ENCODE measurements at regions not wholly inside any gene's neighbourhood (a gene's known extent, or its start where the extent isn't known, plus 50 kb on each side); places are given as distances from the start of the nearest gene placed in this dataset.

DNA sequence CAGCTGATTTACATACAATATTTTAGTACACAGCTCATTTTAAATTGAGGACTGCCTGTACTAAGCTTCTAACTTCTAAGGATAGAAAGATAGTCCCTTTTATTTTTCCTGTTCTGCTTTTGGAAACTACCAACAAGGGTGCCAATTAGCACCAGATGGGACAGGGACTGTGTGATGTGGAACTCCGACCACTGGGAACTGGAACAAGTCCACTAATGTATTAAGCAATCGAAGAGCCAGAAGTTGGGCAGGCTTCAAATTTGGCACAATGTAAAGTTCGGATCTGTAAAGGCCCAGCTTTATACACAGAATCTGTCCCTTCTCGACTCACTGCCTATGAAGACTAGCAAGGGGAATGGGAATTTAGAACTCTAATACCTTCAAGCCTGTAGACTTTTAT lies 149.3 kb downstream of the ZC3H11B start:
- Mint-ChIP-seq H3K4me1 (ENCODE audit: low read depth) (peaks cover 8% of the 10 kb centered on the region), H3K9me3 (ENCODE audit: low read depth) (no peaks in the 10 kb centered on the region), H3K27ac (ENCODE audit: unreplicated experiment) (no peak overlapping the region), H3K27me3 (ENCODE audit: low read depth) (no peaks in the 10 kb centered on the region), H3K4me3 (ENCODE audit: unreplicated experiment) (no peak overlapping the region), H3K36me3 (ENCODE audit: low read depth) (no peaks in the 10 kb centered on the region)
- DNase-seq (ENCODE audit: low spot score): no peak
- TF ChIP-seq, protein P1, sequence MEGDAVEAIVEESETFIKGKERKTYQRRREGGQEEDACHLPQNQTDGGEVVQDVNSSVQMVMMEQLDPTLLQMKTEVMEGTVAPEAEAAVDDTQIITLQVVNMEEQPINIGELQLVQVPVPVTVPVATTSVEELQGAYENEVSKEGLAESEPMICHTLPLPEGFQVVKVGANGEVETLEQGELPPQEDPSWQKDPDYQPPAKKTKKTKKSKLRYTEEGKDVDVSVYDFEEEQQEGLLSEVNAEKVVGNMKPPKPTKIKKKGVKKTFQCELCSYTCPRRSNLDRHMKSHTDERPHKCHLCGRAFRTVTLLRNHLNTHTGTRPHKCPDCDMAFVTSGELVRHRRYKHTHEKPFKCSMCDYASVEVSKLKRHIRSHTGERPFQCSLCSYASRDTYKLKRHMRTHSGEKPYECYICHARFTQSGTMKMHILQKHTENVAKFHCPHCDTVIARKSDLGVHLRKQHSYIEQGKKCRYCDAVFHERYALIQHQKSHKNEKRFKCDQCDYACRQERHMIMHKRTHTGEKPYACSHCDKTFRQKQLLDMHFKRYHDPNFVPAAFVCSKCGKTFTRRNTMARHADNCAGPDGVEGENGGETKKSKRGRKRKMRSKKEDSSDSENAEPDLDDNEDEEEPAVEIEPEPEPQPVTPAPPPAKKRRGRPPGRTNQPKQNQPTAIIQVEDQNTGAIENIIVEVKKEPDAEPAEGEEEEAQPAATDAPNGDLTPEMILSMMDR (IDR thresholded peaks at IDR 0.05): no peak

DNA sequence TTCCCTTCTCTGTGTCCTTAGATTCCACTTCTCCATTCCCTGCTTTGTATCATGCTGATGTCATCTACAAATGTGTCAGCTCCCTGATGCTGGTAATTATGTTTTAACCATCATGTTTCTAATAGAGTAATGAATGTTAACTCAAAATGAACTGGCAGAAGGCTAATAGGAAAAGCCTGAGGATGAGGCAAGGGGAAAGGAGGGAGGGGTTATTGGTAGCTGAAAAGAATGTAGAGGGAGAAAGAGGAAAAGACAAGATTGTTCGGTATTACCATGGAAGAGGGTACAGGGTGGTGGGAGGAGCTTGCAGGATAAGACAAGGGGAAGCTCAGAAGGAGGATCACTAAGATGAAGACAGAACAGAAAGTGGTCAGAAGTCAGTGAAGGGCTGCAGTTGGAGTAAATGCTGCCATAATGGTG lies 150.9 kb downstream of the ZC3H11B start:
- TF ChIP-seq, protein P1 (IDR thresholded peaks at IDR 0.05): no peak
- peaks cover 8% of the 10 kb centered on the region for H3K4me1 Mint-ChIP-seq (ENCODE audit: low read depth)
- no peak overlapping the region for H3K27ac Mint-ChIP-seq (ENCODE audit: unreplicated experiment)
- no peaks in the 10 kb centered on the region for H3K27me3 Mint-ChIP-seq (ENCODE audit: low read depth)
- H3K9me3 Mint-ChIP-seq (ENCODE audit: low read depth): no peaks in the 10 kb centered on the region
- no peak overlapping the region for H3K4me3 Mint-ChIP-seq (ENCODE audit: unreplicated experiment)
- no peak for DNase-seq (ENCODE audit: low spot score)
- no peaks in the 10 kb centered on the region for H3K36me3 Mint-ChIP-seq (ENCODE audit: low read depth)

DNA sequence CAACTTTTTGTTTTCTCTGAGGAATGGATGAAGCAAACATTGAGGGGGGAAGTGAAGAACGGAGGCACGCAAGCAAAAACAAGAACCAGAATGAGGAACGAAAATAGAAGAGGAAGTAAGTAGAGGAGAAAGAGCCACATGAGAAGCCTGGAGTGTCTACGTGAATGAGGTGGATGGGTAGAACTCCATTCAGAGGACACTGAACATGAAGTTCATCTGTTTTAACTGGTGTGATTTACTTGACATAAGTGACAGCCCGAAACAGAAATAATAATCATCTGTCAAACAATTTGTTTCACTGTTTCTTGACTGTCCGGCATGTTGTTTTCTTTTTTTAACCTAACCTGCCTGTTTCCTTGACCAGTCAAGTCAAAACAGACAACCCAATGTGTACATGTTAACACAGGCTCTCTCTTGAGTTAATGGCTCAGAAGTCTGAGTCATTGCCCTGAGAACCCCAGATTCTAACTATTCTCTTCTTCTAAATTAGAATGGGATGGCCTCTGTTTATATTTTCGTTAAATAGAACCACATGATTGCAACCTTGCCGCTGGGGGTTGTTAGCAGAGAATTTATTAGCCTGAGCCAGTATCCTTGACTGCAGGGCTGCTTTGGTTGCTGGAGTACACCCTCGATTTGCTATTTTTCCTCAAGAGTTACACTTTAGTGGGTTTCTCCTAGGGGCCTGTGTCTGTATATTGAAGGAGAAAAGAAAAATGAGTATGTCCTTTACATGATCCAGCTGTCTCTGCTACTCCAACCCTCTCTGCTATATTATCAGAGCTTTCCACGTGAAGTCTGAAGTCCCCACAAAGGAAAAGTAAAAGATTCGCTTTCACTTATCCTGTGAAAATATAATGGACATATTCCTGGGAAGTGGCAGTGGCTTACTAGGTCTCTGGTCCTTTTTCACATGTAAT lies 151.7 kb downstream of the ZC3H11B start:
- H3K4me1 Mint-ChIP-seq (ENCODE audit: low read depth): peaks cover 8% of the 10 kb centered on the region
- H3K4me3 Mint-ChIP-seq (ENCODE audit: unreplicated experiment): no peak overlapping the region
- no peaks in the 10 kb centered on the region for H3K9me3 Mint-ChIP-seq (ENCODE audit: low read depth)
- no peaks in the 10 kb centered on the region for H3K27me3 Mint-ChIP-seq (ENCODE audit: low read depth)
- no peak overlapping the region for H3K27ac Mint-ChIP-seq (ENCODE audit: unreplicated experiment)
- TF ChIP-seq, protein P1 (IDR thresholded peaks at IDR 0.05): no peak
- no peak for DNase-seq (ENCODE audit: low spot score)
- H3K36me3 Mint-ChIP-seq (ENCODE audit: low read depth): no peaks in the 10 kb centered on the region

DNA sequence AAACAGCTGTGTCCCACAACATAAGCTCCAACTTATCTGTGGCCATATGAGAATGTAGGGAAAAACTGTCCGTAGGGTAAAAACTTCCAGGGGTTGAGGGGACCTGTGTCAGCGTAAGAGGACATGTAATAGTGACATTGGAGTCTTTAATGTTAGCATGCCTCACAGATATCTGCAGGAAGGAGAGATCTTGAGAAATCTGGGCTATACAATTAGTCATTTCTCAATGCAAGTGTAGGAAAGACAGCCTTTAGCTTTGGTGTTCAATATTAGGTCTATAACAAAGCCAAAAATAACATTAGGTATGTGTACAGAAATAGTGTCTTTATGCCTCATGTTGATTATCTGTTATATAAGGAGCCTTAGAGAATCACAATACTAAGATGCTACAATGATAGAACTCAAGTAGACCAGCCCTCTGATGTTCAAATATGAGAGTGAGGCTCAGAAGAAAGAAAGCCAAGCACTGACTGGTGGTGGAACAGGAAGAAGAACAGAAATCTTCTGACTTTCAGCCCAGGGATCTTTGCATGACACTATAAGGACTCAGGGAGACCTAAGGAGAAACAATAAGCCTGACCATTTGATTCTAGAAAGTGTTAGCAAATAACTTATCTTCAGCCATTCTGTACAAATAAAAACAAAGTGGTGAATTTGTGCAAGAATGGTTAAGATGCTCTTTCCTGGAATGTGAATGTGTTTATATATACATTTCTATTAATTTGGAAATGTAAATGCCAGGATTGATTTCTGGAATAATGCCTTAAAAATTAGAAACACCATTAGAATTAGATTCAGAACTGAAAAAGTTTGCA lies 152.6 kb downstream of the ZC3H11B start:
- Mint-ChIP-seq H3K9me3 (ENCODE audit: low read depth) (no peaks in the 10 kb centered on the region), H3K4me3 (ENCODE audit: unreplicated experiment) (no peak overlapping the region), H3K36me3 (ENCODE audit: low read depth) (no peaks in the 10 kb centered on the region), H3K27me3 (ENCODE audit: low read depth) (no peaks in the 10 kb centered on the region), H3K27ac (ENCODE audit: unreplicated experiment) (no peak overlapping the region), H3K4me1 (ENCODE audit: low read depth) (peaks cover 8% of the 10 kb centered on the region)
- no peak for DNase-seq (ENCODE audit: low spot score)
- TF ChIP-seq, protein P1 (IDR thresholded peaks at IDR 0.05): no peak

DNA sequence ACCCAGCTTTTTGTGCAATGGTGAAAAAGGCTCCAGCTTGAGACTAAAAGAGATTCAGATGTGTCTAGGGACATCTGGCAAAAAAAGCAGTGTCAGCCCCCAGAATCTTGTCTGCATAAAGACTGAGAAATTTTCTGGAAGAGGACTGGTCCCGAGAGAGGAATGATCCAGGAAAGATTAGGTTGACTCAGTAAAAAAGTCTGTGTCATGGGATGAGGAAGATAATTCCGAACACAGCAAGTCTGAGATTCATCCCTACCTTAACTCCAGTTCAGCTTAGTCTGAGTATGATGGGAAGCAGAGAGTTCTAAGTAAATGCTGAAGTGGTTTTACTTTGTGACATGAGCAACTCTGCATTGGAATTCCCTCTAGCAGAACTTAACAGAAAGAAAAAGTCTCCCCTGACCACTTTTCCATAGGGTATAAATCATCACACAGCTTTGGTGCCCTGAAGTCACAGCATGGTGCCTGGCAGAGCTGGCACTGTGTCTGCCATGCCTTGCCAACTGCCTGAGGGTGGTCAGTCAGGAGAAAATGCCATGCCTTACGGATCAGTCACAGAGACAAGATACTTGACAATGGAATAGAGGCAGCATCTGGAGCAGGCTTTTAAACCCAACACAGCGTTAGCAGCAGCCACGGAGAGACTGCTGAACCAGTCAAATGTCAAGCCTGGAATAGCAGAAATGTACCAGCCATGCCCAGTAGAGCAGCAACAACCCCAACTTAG lies 153.4 kb downstream of the ZC3H11B start:
- Mint-ChIP-seq H3K9me3 (ENCODE audit: low read depth) (peaks cover 2% of the 10 kb centered on the region), H3K4me1 (ENCODE audit: low read depth) (peaks cover 8% of the 10 kb centered on the region), H3K27me3 (ENCODE audit: low read depth) (no peaks in the 10 kb centered on the region), H3K4me3 (ENCODE audit: unreplicated experiment) (no peak overlapping the region), H3K27ac (ENCODE audit: unreplicated experiment) (no peak overlapping the region), H3K36me3 (ENCODE audit: low read depth) (peaks cover 2% of the 10 kb centered on the region)
- TF ChIP-seq, protein P1 (IDR thresholded peaks at IDR 0.05): no peak
- DNase-seq (ENCODE audit: low spot score): no peak
